HG03139 (cell line): ENCODE measurements at regions not wholly inside any gene's neighbourhood (a gene's known extent, or its start where the extent isn't known, plus 50 kb on each side); places are given as distances from the start of the nearest gene placed in this dataset.
"Not testable (repeated sequence)": the region's sequence is repeated elsewhere in the genome, so short reads cannot be mapped to it uniquely, and the experiment has no call there.

ENCODE experiments used
- ATAC-seq: cut with Tn5 transposase; IDR thresholded peaks from one replicate; pipeline ENCODE4 v1.9.1; 2021; ENCODE audit not compliant: unreplicated experiment

- ATAC-seq: no peak
Measured at GRCh38 chr6:169985121-169986015, 233.9 kb downstream of the ERMARD start.

DNA sequence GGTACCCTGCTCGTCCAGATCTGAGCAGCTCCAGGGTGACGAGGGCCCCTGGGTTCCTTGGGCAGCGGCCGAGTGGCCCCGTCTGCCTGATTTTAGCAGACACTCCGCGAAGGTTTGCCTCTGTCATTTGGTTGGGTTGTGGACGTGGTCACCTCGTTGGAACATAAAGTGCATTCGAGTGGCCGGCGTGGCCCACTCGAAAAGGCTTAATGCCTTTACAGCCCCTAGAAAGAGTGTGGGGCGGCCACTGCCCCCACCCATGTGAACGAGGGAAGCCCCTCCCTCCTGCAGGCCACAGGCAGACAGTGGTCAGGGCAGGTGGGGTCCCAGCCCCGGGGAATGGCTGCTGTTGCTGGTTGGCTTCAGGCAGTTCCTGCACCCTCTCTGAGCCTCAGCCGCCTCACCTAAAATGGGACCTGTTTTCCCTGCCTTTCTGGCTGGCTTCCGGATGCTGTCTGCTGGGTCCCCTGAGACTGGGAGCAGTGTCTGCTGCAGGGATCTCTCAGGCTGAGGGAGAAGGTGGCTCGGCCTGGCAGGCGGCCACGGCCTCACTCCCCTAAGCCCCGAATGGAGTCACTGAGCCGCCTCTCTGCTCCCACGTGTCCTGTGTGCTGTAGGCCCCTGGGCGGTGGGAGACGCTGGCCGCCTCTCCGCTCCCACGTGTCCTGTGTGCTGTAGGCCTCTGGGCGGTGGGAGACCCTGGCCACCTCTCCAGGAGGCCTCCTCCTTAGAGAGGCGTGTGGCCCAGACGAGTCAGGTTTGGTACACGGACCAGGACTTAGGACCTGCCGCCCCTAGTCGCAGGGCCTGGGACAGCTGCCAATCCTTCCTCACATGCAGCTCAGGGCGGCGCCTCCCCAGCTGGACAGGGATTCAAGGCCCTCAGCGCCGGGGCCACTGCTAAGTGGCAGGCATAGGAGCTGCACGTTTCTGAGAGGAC, 233.0 kb downstream of the ERMARD start:
- no peak for ATAC-seq

DNA sequence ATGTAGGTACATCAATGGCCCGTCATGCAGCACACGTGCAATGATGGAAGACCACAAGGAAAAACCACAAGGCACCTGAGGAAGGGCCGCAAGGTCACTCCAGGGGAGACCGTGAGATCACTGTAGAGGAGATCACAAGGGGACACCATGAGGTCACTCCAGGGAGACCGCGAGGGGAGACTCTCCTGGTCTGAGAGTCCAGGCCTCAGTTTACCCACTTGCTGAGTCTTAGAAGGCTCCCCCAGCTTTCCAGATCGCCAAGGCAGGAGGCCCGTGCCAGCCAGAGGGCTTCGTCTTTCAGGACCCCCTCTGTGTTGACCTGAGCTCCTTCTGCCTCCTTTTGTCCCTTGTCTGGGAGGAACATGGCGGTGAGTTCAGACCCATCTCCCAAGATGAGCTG, 232.2 kb downstream of the ERMARD start:
- ATAC-seq: no peak

DNA sequence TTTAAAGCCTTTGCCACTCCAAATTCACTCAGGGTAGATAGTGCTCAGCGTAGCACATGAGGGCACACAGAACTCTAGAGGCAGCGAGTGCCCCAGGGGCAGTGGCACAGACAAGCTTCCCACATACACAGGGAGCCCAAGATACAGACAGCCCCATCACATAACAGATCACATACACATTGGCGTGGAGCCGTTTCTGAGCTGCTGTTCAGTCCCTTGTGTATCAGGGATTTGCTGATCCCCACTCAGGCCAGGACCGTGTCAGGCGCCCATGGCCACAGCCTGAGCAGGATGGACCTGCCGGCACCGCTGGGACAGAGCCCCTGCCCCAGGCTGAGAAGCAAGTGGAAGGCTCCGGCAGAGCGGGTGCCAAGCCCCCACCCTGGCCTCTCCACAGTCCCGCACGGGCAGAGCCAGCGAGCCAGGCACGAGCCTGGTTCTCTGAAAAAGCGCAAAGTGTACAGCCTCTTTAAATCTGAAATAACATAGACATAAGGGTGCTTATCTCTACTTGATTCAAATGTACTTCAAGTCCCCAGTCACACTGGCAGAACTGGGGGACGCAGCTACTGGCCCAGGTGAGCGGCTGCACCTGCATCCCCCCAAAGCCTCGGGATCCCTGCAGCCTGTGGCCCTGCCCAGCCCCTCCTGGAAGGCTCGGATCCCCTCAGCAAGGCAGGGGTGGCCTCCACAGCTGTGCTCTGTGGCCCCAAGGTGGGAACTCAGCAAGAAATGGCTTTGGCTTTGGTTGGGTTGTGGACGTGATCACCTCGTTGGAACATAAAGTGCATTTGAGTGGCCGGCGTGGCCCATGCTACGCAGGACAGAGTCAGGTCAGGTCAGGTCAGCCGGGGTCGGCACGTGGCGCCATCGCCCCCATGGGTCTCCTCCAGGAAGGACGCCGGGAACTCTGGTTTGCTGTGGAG, 231.3 kb downstream of the ERMARD start:
- ATAC-seq: no peak

DNA sequence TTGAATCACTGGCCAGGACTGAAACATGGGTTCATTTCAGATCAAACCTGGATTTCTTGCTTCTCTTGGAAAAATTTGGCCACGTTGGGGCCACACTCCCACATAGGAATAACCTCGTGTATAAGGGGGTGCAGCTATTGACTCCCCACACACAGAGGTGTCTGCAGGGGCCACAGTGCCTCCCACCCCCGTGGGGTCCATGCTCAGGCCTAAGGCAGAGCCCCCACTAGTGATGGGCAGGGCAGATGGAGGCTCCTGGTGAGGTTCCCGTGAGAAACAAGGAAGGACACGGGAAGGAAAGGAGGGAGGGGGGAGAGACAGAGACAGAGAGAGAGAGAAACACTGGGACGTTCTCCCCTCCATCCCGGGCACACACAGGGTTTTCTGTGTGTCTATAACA, 230.5 kb downstream of the ERMARD start:
- no peak for ATAC-seq

- no peak for ATAC-seq
Measured at GRCh38 chr6:169981568-169981967, 230.1 kb downstream of the ERMARD start.

- no peak for ATAC-seq
Measured at GRCh38 chr6:169980826-169981450, 229.5 kb downstream of the ERMARD start.

GRCh38 chr6:169979873-169980432, 228.5 kb downstream of the ERMARD start:
- ATAC-seq: no peak

DNA sequence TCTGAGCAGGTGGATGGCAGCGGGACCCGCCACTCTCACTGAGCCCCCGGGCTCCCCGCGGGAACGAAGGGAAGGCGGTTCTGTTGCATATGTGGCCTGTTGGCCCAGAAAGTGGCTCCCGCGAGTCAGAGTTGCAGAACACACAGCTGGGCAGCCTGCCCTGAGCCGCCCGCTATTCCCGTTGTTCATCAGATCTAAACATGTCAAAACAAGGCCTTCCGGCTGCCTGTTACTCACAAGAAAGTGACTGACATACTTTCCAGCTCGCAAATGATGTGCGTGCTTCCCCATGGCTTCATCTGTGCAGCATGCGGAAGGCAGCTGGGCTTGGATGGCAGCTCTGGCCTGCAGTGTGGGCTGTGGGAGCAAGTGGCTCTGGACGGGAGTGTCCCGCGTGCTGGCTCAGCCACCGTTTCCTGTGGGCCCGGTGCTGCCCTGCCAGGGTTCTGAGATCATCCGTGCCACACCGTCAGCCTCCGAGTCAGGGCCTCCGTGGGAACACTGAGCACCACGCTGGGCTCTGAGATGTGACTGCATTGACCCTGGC, 227.3 kb downstream of the ERMARD start:
- no peak for ATAC-seq

DNA sequence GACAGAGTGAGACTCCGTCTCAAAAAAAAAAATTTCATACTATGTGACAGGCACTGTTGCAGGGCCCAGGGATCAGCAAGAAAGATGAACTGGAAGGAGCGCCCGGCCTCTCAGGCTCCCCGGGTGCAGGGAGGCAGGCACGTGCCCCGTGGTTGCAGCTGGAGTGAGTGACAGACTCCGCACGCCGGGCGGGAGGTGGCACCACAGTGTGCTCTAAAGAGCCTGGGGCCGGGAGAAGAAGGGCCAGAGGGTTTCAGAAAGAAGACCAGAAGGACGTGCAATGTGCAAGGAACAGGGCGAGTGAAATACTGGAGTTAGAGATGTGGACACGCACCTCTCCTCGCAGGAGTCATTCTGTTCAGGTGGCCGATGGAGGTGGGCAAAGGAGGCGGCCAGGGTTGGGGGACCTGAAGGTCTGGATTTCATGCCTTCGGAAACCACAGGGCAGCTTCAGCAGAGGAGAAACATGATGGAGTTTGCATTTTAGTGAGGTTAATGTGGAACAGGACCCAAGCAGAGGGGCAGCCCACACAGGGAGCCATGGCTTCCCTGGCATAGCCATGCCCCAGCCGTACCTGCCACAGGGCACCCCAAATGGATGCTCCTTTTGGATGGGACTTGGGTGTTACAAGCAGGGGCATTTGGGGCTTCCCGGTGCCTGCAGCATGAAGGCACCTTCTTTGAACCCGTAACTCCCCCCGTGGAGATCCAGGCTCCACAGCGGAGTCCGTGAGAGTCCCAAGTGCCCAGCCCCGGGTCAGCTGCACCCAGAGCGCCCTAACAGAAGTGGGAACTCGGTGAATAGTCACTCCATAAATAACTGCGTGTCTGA, 226.2 kb downstream of the ERMARD start:
- no peak for ATAC-seq

GRCh38 chr6:169976301-169977081, 225.1 kb downstream of the ERMARD start:
- no peak for ATAC-seq

- ATAC-seq: no peak
Measured at GRCh38 chr6:169975701-169976100, 224.3 kb downstream of the ERMARD start.

GRCh38 chr6:169975286-169975685, 223.9 kb downstream of the ERMARD start:
- ATAC-seq: no peak

- no peak for ATAC-seq
Measured at GRCh38 chr6:169974663-169975062, 223.2 kb downstream of the ERMARD start.

DNA sequence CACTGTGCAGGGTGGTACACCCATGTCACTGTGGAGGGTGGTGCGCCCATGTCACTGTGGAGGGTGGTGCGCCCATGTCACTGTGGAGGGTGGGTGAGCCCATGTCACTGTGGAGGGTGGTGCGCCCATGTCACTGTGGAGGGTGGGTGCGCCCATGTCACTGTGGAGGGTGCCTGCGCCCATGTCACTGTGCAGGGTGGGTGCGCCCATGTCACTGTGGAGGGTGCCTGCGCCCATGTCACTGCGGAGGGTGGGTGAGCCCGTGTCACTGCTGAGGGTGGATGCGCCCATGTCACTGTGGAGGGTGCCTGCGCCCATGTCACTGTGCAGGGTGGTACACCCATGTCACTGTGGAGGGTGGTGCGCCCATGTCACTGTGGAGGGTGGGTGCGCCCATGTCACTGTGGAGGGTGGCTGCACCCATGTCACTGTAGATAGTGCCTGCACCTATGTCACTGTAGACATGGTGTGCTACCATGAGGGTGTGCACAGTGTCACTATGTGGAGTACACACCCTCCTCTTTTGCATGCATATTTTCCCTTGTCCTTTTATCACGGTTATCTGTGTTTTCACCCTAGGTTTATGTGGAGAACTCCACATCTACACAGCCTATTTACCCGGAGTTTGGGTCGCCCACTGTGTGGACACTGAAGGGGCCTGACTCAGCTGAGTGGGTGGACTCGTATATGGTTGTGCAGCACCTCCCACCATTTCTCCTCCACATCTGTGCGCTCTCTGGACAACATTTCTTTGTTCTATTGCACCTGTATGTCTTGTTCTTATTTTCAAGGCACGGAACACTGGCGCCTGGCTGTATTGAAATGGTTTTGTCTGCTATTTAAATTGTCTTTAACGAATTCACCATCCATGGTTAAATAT, 222.4 kb downstream of the ERMARD start:
- not testable (repeated sequence) for ATAC-seq

GRCh38 chr6:169972736-169973135, 221.3 kb downstream of the ERMARD start:
- ATAC-seq: no peak

- ATAC-seq: no peak
Measured at GRCh38 chr6:169972101-169972651, 220.8 kb downstream of the ERMARD start.
